ENCODE measurements at regions not wholly inside any gene's neighbourhood (a gene's known extent, or its start where the extent isn't known, plus 50 kb on each side); places are given as distances from the start of the nearest gene placed in this dataset.
"Not testable (repeated sequence)": the region's sequence is repeated elsewhere in the genome, so short reads cannot be mapped to it uniquely, and the experiment has no call there.

GRCh38 chr4:11119474-11119873 is 309.2 kb downstream of the HS3ST1 start:
- no peak for FAIRE-seq

GRCh38 chr4:11118513-11118912 is 310.2 kb downstream of the HS3ST1 start:
- no peak for FAIRE-seq

- no peak for FAIRE-seq
These were observed 311.8 kb downstream of the HS3ST1 start for GRCh38 chr4:11116940-11117339.

- no peak for FAIRE-seq
These were observed 316.8 kb downstream of the HS3ST1 start for GRCh38 chr4:11111876-11112275.

DNA sequence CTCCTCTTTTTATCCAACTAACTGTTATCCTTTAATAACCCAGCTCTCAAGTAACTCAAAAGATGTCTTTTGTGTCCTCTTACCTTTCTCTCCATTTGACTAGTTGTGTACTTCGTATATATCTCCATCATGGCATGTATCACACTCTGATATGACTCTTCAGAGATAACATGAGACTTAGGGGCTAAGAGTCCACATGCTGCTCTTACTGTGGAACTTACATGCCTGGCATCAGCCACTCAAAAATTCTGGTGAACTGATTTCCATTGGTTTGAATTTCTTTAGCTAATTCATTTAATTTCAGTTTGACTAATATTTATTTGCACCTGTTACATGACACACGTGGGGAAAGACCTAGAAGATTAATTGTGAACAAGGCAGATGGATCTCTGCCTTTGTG is 317.3 kb downstream of the HS3ST1 start:
- no peak for FAIRE-seq

GRCh38 chr4:11106759-11107158 is 321.9 kb downstream of the HS3ST1 start:
- no peak for FAIRE-seq

DNA sequence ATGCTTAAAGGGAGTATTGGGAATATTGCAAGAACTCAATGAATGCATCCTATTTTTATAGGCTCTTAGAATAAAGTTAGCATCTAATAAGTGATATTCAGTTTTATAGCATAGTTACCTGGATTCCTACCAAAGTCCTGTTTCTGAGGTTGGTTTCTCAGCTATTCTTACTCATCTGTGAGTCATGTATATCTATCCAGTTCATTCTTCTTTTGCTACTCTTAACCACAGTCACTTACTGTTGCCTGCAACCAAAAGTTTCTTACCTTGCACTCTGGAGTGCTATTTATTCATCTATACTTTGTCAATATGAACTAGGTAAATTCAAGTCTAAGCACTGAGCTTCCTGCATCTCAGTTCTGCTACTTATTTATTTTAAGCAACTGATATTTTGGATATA is 322.5 kb downstream of the HS3ST1 start:
- no peak for FAIRE-seq

- no peak for FAIRE-seq
These were observed 323.0 kb downstream of the HS3ST1 start for GRCh38 chr4:11105715-11106114.

GRCh38 chr4:11098461-11098860 is 330.2 kb downstream of the HS3ST1 start:
- no peak for FAIRE-seq

- no peak for FAIRE-seq
These were observed 331.0 kb downstream of the HS3ST1 start for GRCh38 chr4:11097725-11098124.

DNA sequence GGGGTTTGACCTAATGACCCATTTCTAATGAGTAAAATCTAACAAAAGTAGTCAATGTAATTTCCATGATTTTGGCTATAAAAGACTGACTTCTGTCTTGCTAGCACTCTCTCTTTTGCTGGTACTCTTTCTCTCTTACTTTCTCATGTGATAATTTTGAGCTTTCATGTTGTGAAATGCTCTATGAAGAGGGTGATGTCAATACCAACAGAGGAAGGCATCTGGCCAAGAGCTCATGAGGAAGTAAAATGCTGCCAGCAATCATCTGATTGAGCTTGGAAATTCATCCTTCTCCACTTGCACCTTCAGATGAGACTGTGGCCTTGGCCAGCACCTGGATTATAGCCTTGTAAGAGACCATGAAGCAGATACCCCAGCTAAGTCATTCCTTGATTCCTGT is 347.7 kb downstream of the HS3ST1 start:
- FAIRE-seq, result no peak

- FAIRE-seq, result no peak
These were observed 349.5 kb downstream of the HS3ST1 start for GRCh38 chr4:11079171-11079570.

- no peak for FAIRE-seq
These were observed 354.0 kb downstream of the HS3ST1 start for GRCh38 chr4:11074581-11075241.

DNA sequence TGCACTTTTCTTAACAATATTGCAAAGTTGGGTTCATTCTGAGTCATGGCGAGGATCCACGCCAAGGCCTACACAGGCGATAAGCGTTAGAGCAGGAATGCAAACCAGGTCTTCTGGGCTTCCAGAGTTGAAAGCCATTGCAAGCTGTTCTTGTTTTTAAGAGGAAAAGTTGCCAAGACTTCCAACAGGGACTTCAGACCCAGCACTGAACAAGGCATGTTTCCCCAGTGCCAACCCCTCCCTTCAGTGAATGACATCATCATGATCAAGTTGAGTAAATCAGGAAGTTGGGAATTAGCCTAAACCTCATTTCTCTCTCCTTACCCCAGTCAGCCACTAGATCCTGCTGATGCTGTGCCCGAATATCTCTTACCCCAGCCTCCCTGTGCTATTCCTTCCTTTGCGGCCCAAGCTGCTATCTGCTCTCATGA is 355.1 kb downstream of the HS3ST1 start:
- FAIRE-seq, result no peak

DNA sequence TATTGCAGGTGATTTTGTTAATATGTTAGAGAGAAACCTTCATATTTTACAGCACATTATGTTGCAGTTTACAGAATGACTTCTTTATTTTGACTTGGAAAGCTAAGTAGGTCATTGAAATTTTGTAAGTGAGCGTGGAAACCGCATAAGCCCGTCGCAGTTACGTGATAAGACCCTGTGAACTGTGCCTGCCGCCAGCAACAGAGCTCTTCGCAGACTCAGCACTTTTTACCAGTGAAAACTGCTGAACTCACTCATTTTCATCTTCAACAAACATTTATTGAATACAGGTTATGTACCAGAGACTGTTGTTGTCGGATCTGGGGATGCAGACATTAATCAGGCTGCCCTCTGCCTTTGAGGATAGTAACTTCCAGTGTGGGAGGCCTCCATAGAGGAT is 355.7 kb downstream of the HS3ST1 start:
- FAIRE-seq, result no peak

- FAIRE-seq, result no peak
These were observed 356.2 kb downstream of the HS3ST1 start for GRCh38 chr4:11072463-11072862.

DNA sequence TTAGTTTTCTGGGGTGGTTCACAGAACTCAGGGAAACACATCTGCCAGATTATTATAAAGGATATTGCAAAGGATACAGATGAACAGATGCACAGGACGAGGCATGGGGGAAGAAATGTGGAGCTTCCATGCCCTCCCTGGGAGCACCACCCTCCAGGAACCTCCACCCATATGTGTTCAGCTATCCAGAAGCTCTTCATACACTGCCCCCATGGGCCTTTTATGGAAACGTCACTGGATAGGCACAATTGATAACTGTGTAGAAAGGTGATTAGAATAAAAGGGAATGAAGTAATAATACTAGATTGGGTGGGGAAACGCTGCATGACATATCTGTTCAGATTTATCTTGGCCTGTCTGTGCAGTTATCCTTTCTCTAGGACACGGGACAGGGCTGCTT is 357.9 kb downstream of the HS3ST1 start:
- FAIRE-seq, result no peak

DNA sequence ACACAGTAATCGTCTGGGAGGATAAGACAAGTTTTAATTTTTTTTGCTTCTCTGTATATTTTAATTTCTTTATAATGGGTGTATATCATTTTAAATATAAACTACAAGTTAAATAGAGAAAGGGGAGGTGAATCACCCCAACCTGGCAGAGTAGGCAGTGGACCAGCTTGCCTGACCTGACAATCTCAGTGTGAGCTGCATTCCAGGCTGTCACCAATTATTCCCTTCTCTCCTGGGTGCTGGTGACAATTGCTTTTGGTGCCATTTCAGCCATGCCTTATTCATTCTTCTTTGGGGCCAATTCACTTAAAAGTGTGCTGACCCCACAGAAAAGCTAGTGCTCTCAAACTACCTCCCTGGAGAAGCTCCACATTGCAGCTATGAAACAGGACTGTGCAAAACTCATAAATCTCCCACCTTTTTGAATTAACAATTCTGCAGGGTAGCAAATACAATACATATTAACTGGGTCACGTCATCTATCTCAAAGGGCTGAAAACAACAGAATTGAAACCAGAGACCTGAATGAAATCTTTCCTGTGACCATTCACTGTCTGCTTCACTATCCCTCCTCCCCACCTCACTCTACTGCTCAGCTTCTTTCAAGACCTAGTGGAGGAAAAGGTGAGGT is 359.0 kb downstream of the HS3ST1 start:
- FAIRE-seq, result no peak

DNA sequence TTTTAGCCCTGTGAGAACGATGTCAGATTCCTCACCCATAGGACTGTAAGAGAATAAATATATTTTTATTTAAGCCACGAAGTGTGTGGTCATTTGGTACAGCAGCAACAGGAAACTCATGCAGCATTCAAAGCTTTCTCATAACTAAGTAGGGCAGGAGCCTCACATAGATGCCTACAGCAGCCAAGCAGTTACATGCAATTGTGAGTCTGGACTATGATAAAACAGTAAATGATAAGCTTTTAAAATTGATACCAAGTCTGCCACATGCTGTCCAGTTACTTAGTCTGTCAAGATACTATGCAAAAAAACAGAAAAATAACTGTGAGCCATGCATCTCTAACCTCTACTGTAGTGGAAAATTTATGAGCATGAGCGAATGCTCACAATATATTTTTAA is 359.6 kb downstream of the HS3ST1 start:
- no peak for FAIRE-seq

DNA sequence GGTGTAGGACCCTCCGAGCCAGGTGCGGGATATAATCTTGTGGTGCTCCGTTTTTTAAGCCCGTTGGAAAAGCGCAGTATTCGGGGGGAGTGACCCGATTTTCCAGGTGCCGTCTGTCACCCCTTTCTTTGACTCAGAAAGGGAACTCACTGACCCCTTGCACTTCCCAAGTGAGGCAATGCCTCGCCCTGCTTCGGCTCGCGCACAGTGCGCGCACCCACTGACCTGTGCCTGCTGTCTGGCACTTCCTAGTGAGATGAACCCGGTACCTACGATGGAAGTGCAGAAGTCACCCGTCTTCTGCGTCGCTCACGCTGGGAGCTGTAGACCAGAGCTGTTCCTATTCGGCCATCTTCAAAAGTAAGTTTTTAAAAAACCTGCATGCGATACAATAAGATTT is 362.1 kb downstream of the HS3ST1 start:
- not testable (repeated sequence) for FAIRE-seq

DNA sequence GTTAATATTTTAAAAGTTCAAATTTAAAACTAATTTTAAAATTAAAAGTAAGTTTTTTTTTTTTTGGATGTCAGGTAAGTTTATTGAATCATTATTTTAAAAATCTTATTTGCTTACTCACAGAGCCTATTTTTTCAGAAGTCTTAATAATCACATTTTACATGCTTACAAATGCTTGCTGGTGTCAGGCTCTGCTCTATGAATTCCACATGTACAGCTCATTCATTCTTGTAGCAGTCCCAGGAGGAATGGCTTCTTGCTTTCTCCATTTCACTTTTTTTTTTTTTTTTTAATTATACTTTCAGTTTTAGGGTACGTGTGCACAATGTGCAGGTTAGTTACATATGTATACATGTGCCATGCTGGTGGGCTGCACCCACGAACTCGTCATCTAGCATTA is 368.1 kb downstream of the HS3ST1 start:
- FAIRE-seq, result not testable (repeated sequence)

GRCh38 chr4:11054937-11055336 is 370.4 kb upstream of the CLNK start:
- not testable (repeated sequence) for FAIRE-seq

DNA sequence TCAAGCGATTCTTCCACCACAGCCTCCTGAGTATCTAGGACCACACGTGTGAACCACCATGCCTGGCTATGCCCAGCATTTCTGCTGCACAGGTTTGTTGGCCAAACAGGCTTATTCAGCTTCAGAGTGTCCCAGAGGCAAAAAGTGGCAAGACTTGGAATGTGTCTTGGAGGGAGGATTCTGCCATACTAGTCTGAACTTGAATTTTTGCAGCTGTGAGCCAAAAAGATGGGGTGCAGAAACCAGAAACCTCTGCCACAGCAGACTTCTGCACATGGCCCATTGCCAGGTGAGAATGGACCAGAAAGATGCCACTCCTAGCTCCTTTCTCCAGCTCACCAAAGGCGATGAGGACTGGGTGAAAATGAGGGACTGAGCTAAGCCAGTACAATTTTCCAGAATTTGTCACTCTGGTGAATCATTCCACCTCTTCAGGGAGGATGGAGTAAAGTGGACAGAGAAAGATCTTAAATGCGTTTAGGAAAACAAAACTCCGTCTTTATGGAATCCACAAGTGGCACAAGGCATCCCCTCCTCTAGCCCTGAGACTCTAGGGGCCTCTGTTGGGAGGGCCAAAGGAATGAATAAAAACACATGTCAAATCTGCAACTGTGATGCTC is 369.1 kb upstream of the CLNK start:
- FAIRE-seq, result no peak

DNA sequence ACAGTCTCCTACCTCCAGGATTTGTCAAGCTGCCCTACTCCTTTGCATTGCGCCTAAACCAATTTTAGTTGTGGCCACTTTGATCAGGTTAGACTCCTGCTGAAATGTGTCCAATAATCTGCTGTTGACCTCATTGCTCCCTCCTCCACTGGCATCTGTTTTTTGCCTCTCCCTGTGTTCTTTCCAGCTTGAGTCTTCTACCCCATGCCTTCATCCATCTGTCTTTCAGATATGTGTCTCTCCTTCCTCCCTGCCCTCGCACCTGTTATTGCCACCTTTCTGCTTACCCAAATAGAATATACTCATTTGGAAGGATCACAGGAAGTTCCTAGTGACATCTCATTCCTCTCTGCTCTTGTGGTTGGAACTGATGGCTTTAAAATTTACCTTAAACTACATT is 366.6 kb upstream of the CLNK start:
- no peak for FAIRE-seq
